HG03159 (cell line): ENCODE measurements at regions not wholly inside any gene's neighbourhood (a gene's known extent, or its start where the extent isn't known, plus 50 kb on each side); places are given as distances from the start of the nearest gene placed in this dataset.

ENCODE experiments used
- ATAC-seq: cut with Tn5 transposase; IDR thresholded peaks from one replicate; pipeline ENCODE4 v1.9.1; 2021; ENCODE audit warnings: mild to moderate bottlenecking, moderate library complexity; ENCODE audit not compliant: unreplicated experiment

- ATAC-seq: no peak
Measured at GRCh38 chr22:49083607-49084006, 744.1 kb downstream of the BRD1 start.

- no peak for ATAC-seq
Measured at GRCh38 chr22:49082451-49082850, 745.2 kb downstream of the BRD1 start.

- ATAC-seq: no peak
Measured at GRCh38 chr22:49081926-49082325, 745.7 kb downstream of the BRD1 start.

DNA sequence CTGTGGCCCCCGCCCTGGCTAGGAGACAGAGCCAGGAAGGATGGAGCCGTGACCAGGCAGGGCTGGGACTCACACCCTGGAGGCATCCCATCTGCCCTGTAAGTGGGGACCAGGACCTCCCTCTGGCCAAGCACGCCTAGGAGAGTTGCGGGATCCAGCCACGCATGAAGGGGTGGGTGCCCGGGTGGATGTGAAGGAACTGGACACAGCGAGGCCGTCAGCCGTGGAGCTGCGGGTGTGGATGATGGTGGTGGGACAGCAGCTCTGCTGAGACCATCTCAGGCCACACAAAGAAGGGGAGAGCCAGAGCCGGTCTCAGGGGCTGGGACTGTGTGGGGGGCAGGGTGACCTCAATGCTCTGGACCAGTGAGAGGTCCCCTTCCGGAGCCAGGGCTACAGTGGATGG, 746.4 kb downstream of the BRD1 start:
- no peak for ATAC-seq

DNA sequence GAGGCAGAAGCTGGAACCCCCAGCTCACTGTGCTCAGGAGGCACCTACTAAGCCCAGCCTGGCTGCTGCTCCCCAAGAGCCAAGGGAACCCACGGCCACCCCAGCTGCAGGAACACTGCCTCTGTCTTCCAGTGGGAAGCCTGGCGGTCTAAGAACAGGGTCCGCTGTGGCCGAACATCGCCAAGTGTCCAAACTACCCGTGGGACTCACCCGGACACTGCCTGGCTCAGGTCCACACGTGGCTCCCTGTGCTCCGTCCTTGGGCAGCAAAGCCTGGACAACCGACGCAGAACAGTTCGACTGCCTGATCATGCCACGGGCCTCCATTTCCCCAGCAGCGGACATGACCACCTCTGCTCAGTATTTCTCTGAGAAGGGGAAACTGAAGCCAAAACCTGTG, 747.0 kb downstream of the BRD1 start:
- no peak for ATAC-seq

DNA sequence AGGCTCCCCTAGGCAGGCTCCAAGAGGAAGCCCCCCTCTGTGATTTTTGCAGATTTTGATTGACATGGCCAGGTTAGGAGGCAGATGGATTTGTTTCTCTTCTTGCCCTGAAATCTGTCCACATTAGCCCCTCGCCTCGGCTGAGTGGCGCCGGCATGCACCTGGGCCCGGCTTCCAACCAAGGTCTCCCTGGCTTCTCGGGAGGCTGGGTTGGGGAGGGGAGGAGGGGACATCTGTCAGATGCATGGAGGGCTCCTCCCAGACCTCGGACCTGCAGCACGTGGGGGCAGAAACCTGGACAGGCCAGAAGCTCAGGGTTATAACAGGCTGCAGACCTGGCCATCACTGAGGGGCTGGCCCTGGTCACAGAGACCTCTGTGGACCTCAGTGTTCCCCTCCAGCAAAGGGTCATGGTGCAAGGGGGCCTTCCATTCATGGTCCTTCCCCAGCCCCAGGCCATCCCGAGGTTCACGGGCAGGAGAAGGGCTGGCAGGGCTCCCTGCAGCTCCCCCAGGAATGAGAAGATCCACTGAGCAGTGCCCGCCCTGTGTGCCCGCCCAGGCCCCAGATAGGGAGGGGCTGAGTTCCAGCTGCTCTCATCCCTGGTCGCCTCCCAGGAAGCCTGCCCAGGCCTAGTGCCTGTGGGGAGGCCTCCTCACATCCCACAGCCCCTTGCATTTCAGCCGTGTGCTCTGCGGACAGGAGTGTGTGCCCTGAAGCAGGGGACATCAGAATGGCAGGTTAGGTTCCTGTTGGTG, 747.8 kb downstream of the BRD1 start:
- no peak for ATAC-seq

- no peak for ATAC-seq
Measured at GRCh38 chr22:49079027-49079725, 748.5 kb downstream of the BRD1 start.

DNA sequence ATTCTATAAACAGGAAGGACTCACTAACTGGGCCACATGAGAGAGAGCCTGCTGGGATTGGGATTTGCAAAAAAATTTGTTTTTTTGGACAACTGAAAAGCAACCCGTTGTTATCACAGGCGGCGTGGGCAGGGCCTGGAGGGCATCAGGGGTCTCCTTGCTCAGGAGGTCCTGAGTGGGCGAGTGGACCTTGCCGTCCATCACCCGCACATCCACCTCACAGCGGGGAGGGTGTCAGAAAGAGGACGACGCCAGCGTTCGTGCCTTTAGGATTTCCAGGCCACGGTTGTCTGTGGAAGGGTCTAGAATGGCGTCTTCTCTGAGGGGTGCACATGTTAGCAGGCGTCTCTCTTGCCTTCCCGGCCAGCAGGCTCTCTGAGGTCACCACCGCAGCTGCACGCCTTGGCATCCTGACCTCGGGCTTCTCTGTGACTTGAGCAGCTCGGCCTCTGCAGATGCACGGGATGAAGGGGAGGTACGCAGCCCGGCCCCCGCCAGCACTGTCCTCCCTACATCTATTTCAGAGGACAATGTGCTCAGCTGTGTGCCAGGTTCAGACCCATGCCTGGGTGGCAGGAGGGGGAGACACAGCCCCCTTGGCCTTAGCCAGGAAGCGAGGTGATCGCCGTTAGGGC, 749.5 kb downstream of the BRD1 start:
- no peak for ATAC-seq

DNA sequence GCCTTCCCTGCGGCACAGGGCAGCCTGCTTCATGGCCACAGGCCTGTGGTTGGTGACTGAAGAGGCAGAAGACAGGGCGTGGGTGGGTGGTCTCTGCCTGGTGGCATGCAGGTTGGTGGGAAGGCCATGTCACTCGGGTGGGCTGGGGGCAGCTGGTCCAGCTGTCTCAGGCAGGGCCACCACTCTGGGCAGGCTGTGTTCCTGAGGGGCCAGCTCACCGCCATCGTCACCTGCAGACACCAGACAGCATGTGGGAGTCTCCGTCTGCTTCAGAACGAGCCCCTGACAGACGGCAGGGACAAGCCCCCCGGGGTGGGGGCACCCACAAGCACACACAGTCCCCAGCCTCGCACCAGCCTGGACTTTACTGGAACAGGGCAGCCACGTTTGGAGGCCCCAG, 750.1 kb downstream of the BRD1 start:
- no peak for ATAC-seq

DNA sequence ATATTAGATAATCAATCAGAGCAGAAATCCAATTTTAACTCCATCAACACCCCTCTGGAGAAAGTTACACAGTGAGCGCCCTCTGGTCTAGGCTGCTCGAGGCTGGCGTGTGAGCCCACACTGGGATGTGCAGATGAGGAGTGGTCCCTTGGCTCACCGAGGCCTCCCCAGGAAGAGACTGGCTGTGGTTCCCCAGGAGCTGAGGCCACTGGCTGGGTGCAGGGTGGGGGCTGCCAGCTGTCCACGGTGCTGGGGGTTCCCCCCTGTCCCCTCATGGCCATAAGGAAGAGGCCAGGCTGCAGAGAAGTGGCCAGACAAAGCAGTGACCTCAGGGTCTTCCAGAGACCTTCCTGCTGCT, 750.7 kb downstream of the BRD1 start:
- ATAC-seq: no peak

GRCh38 chr22:49076300-49077035, 751.2 kb downstream of the BRD1 start:
- ATAC-seq: no peak

- ATAC-seq: no peak
Measured at GRCh38 chr22:49075150-49075549, 752.5 kb downstream of the BRD1 start.

DNA sequence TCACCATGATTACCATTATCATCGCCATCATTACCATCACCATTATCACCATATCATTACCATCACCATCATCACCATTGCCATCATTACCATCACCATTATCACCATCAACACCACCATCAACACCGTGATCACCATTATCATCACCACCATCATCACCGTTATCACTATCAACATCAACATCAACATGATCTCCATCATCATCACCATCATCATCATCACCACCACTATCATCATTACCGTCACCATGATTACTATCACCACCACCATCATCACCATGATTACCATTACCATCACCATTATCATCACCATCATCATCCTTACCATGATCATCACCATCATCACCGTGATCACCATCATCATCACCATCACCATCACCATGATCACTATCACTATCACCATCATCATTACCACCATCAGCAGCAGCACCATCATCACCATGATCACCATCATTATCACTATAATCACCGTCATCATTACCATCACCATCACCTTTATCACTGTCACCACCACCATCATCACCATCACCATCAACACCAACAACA, 753.7 kb downstream of the BRD1 start:
- no peak for ATAC-seq

DNA sequence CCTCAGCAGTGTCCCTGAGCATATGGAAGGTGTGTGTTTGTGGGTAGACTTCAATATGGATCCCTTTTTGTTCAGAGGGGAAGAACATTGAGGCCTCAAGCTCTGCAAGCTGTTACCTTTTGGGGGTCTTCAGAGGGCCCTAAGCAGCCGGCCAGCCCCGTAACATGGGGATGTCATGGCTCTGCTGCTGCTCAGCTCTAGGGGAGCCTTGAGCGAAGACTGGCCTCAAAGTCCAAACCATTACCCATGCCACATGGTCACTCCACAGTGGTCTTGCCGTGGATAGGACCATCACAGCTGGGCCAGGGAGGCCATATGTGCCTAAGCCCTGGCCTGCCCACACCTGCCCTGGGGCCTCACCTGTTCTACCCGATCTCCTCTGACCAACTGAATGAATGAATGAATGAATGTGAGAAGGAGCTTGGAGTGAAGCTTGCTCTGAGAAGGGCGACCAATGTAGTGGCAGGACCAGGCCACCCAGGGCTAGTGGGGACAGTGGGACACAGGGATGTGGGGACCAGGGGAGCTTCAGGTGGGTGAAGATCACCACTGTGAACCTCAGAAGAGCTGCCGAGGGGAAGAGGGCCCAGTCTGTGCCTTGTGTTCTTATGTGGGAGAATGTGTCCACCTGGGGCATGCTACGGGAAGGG, 754.6 kb downstream of the BRD1 start:
- no peak for ATAC-seq

- no peak for ATAC-seq
Measured at GRCh38 chr22:49070501-49070900, 757.2 kb downstream of the BRD1 start.

GRCh38 chr22:49068861-49069500, 758.7 kb downstream of the BRD1 start:
- no peak for ATAC-seq

DNA sequence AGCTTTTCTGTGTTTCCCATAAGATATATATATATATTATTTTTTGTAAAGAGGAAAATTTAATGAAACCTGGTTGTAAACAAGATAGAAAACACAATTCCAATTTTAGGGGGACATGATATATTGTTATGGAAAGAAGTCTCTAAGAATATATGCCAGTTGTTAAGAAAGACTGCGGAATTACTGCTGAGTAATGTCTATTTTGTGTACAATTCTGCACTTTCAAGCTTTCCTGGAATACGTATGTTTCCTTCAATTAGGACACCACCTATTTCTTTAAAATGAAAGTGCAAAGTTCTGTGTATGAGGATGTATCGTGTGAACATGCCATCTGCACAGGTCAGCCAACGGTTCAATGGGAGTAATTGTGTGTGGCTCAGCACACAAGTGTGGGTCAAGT, 760.2 kb downstream of the BRD1 start:
- ATAC-seq: no peak

DNA sequence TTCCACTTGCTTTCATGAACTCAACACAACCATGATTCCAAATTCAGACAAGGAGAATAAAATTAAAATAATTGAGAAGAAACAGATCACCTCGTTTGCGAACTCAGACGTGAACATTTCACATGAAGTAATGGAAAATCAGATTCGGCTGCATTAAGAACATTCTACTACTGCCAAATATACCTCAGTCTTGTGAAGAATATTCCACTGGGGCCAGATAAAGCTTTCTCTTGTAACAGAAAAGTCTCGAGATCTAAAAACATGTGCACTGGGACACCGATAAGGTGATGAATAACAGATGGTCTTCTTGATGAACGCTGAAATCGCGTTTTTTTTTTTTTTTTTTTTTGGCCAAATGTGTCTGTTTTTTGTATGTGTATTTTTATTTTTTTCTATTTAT, 761.1 kb downstream of the BRD1 start:
- ATAC-seq: no peak

GRCh38 chr22:49064836-49065235, 762.8 kb downstream of the BRD1 start:
- ATAC-seq: no peak

- ATAC-seq: no peak
Measured at GRCh38 chr22:49063545-49063890, 764.2 kb downstream of the BRD1 start.
